K562 (cell line): ENCODE measurements at regions not wholly inside any gene's neighbourhood (a gene's known extent, or its start where the extent isn't known, plus 50 kb on each side); places are given as distances from the start of the nearest gene placed in this dataset.
A peak's percentile ranks its signal among the peaks of the same experiment; 100 is the strongest.

Experiments
- ATAC-seq: fragments of 200-7000 bp; cut with Tn5 transposase; 3 replicates; pipeline ENCODE4 v1.9.1; 2020; ENCODE audit warnings: moderate library complexity
- BruUV-seq: library from RNA; stranded (reverse); fragments of 400-500 nt; replicated peaks from 2 replicates; lab custom pipeline; 2021; lab: Mats Ljungman, UMichigan
- CTCF ChIA-PET: fragments of 300-600 bp; formaldehyde crosslinking; extraction: SDS; loops from one replicate; lab custom pipeline; 2021; ENCODE audit warnings: low intra/inter-chr PET ratio; lab: Yijun Ruan, JAX
- POLR2A ChIA-PET: fragments of 300-600, 350-650 bp; sonication (Branson Sonifier 250); formaldehyde crosslinking; extraction: SDS; loops from one replicate; lab custom pipeline; 2021; ENCODE audit warnings: antibody characterized with exemption, inconsistent platforms; lab: Yijun Ruan, JAX
- DNase-seq, 4 experiments: peaks; one replicate each; pipeline versions ENCODE4 v3.0.0 to v3.0.0-alpha.2; 2011 to 2018; ENCODE audit warnings: low spot score in 3 of 4, mixed read lengths in 3 of 4; ENCODE audit errors: extremely low read depth in 1 of 4
- FAIRE-seq: peaks from 2 replicates; lab custom pipeline; 2011; peaks lifted over from hg19 to GRCh38; lab: Jason Lieb, UNC
- H2AFZ ChIP-seq: 2 replicates; pipeline ENCODE4 v1.6.0; 2011; ENCODE audit warnings: low read depth, low read length, control low read depth, inconsistent platforms
- H3K27ac ChIP-seq: fragments of 200-600 bp; 3 replicates; pipeline ENCODE4 v1.8.0; 2011; ENCODE audit warnings: low read depth, mild to moderate bottlenecking, control low read depth, inconsistent platforms, low read length, moderate library complexity, mixed read lengths; ENCODE audit errors: extremely low read depth
- H3K27me3 ChIP-seq, 2 experiments: fragments of 300-600 bp in 1 of 2; 2 replicates in 1 of 2; 3 replicates in 1 of 2; pipeline versions ENCODE4 v1.6.0 to v1.8.0; 2011; ENCODE audit warnings: inconsistent platforms in 2 of 2, low read length in 2 of 2, mild to moderate bottlenecking in 1 of 2, mixed read lengths in 1 of 2, moderate library complexity in 1 of 2; ENCODE audit not compliant: control insufficient read depth in 2 of 2, insufficient read depth in 2 of 2
- H3K36me3 ChIP-seq: fragments of 300-600 bp; 3 replicates; pipeline ENCODE4 v1.8.0; 2011; ENCODE audit warnings: mild to moderate bottlenecking, low read length, inconsistent platforms; ENCODE audit not compliant: control insufficient read depth, insufficient read depth
- H3K4me1 ChIP-seq, 2 experiments: fragments of 200-600 bp in 1 of 2; replicated peaks in 1 of 2; 2 replicates in 1 of 2; 3 replicates in 1 of 2; pipeline versions ENCODE4 v1.5.1 to v1.8.0; 2011; ENCODE audit warnings: inconsistent platforms in 2 of 2, low read length in 2 of 2, mild to moderate bottlenecking in 1 of 2, mixed read lengths in 1 of 2, moderate library complexity in 1 of 2; ENCODE audit not compliant: control insufficient read depth in 2 of 2, insufficient read depth in 2 of 2
- H3K4me2 ChIP-seq: 2 replicates; pipeline ENCODE4 v1.6.1; 2011; ENCODE audit warnings: low read length, control low read depth, inconsistent platforms, mixed read lengths; ENCODE audit not compliant: insufficient read depth
- H3K4me3 ChIP-seq: fragments of 200-600 bp; sonication (generic), shearing (Covaris generic); 2 replicates; pipeline ENCODE4 v1.5.1; 2016; ENCODE audit warnings: control low read depth, inconsistent platforms
- H3K79me2 ChIP-seq: fragments of 200-600 bp; 3 replicates; pipeline ENCODE4 v1.8.0; 2011; ENCODE audit warnings: low read length, inconsistent platforms; ENCODE audit not compliant: control insufficient read depth, insufficient read depth
- H3K9ac ChIP-seq, 2 experiments: 2 replicates each; pipeline versions ENCODE4 v1.6.0 to v1.6.1; 2011; ENCODE audit warnings: low read depth in 2 of 2, low read length in 2 of 2, control low read depth in 1 of 2, inconsistent platforms in 1 of 2, mild to moderate bottlenecking in 1 of 2, mixed read lengths in 1 of 2; ENCODE audit not compliant: insufficient read depth in 1 of 2
- H3K9me1 ChIP-seq: one replicate; pipeline ENCODE4 v1.6.0; 2011; ENCODE audit warnings: inconsistent platforms, mild to moderate bottlenecking, low read length, moderate library complexity; ENCODE audit not compliant: control insufficient read depth, insufficient read depth
- H3K9me3 ChIP-seq: replicated peaks from 2 replicates; pipeline ENCODE4 v1.5.1; 2011; ENCODE audit warnings: low read depth, low read length, inconsistent platforms; ENCODE audit not compliant: control insufficient read depth, insufficient read depth
- H4K20me1 ChIP-seq: replicated peaks from 2 replicates; pipeline ENCODE4 v1.6.1; 2011; ENCODE audit warnings: low read length, inconsistent platforms, mixed read lengths; ENCODE audit not compliant: control insufficient read depth, insufficient read depth
- CBFA2T2 ChIP-seq: fragments of 450-650 bp; conservative IDR thresholded peaks from 2 replicates; pipeline ENCODE4 v1.6.1; 2017; ENCODE audit warnings: mild to moderate bottlenecking
- CBX5 ChIP-seq: IDR thresholded peaks from 2 replicates; pipeline ENCODE4 v1.6.1; 2014; ENCODE audit warnings: low read depth, borderline replicate concordance
- FOS ChIP-seq: IDR thresholded peaks from 3 replicates; pipeline ENCODE4 v1.6.1; 2011; ENCODE audit not compliant: insufficient read length; ENCODE audit errors: extremely low read depth
- ILF3 ChIP-seq: fragments of 450-650 bp; IDR thresholded peaks from 2 replicates; pipeline ENCODE4 v1.6.1; 2018; ENCODE audit warnings: antibody characterized with exemption, mild to moderate bottlenecking, moderate library complexity, borderline replicate concordance
- KAT2B ChIP-seq: IDR thresholded peaks from one replicate; pipeline ENCODE4 v1.6.1; 2012; ENCODE audit warnings: low read depth, mild to moderate bottlenecking, control low read depth, inconsistent platforms, low read length, moderate library complexity
- SRSF1 ChIP-seq: fragments of 200-400 bp; formaldehyde crosslinking; IDR thresholded peaks from 2 replicates; pipeline ENCODE4 v1.6.1; 2017; ENCODE audit warnings: mild to moderate bottlenecking, low read depth, low read length, moderate library complexity
- TSC22D4 ChIP-seq: fragments of 450-650 bp; IDR thresholded peaks from 2 replicates; pipeline ENCODE4 v1.6.1; 2016; ENCODE audit warnings: missing genetic modification characterization, missing biosample characterization, control low read depth
- ZNF175 ChIP-seq: fragments of 200-800 bp; sonication (Bioruptor generic); IDR thresholded peaks from 2 replicates; pipeline ENCODE4 v1.6.1; 2016; ENCODE audit warnings: low read depth, mild to moderate bottlenecking, missing genetic modification characterization, missing compliant biosample characterization
- ZNF23 ChIP-seq: fragments of 250-450 bp; sonication (Bioruptor Pico); IDR thresholded peaks from 2 replicates; pipeline ENCODE4 v1.4.0; 2020; ENCODE audit warnings: mild to moderate bottlenecking
- ZNF277 ChIP-seq: fragments of 250-450 bp; sonication (Bioruptor Pico); IDR thresholded peaks from 2 replicates; pipeline ENCODE4 v1.8.0; 2022; ENCODE audit warnings: inconsistent platforms, mild to moderate bottlenecking, moderate library complexity, borderline replicate concordance
- ZNF584 ChIP-seq: fragments of 200-800 bp; sonication (Bioruptor generic); IDR thresholded peaks from 2 replicates; pipeline ENCODE4 v1.6.1; 2016; ENCODE audit warnings: low read depth, mild to moderate bottlenecking, missing genetic modification characterization, missing compliant biosample characterization
- WGBS: fragments of 100-300 bp; shearing (Covaris generic); methylation state at CpG from one replicate; pipeline ENCODE4 v1.1.6; 2016; ENCODE audit warnings: low coverage, mixed read lengths; ENCODE audit not compliant: insufficient coverage; ENCODE audit errors: missing lambda C conversion rate; 5-methylcytosine and 5-hydroxymethylcytosine counted together
- in situ Hi-C: fragments of 300-500 bp; cut with MboI; formaldehyde crosslinking; loops from 4 replicates; pipeline ENCODE4 v1.15.0; 2018; ENCODE audit warnings: inconsistent platforms, mixed read lengths
- intact Hi-C: fragments of 100-400 bp; cut with micrococcal nuclease; formaldehyde crosslinking; loops from 2 replicates; pipeline ENCODE4 v1.14.2; 2022
- TF ChIP-seq, protein P1 (sequence below): fragments of 450-650 bp; formaldehyde crosslinking; IDR thresholded peaks from 2 replicates; pipeline ENCODE4 v1.4.0; 2020; ENCODE audit warnings: mild to moderate bottlenecking, moderate library complexity
- TF ChIP-seq, protein P2 (sequence below): fragments of 250-450 bp; sonication (Bioruptor Pico); IDR thresholded peaks from 2 replicates; pipeline ENCODE4 v1.5.0; 2022; ENCODE audit warnings: mild to moderate bottlenecking

DNA sequence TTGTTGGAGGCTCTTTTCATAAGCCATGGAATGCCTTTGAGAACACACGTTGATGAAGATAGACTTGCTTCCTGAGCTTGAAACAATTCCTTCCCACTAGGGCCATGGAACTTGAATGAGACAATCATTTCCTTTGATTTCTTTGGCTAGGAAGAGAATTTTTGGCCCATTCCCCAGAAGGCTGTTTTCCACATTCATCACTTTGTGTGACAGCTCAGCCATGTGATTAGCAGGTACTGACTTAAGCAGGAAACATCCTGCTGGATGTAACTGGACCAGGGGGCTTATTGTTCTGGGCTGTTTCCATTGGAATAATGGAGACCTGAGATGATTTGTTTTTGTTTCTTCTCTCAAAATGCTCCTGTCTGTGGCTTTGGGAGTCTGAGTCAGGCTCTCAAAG lies 469.8 kb upstream of the SEL1L start (continued):
- TF ChIP-seq KAT2B (no peak), TSC22D4 (no peak), ZNF175 (no peak)

- no TSS peak for BruUV-seq
- in situ Hi-C loops = no loop called here
- no peak overlapping the region for H3K4me3 ChIP-seq
- intact Hi-C loops = no loop called here
- DNase-seq (peak in 1 of 4 experiments; percentile 5), FAIRE-seq (no peak), ATAC-seq (no peak)
- H3K9me1 ChIP-seq = no peaks in the 10 kb centered on the region
- no peaks in the 10 kb centered on the region for H3K79me2 ChIP-seq
- no peak overlapping the region for H3K27ac ChIP-seq
- H3K36me3 ChIP-seq = no peaks in the 10 kb centered on the region
- no peaks in the 10 kb centered on the region; the same call in 1 of the 2 replicates for H3K9me3 ChIP-seq
- POLR2A ChIA-PET = no interaction called here
- WGBS = 0% methylated on average over 3 of the region's 3 CpGs
- H3K4me2 ChIP-seq = no peak overlapping the region
- H3K27me3 ChIP-seq = no peaks in the 10 kb centered on the region
- no peak overlapping the region for H3K9ac ChIP-seq
- CTCF ChIA-PET = no interaction called here
- no peaks in the 10 kb centered on the region for H4K20me1 ChIP-seq
- H3K4me1 ChIP-seq = no peaks in the 10 kb centered on the region
- TF ChIP-seq ZNF277 = no peak
- TF ChIP-seq ILF3 = no peak
- TF ChIP-seq FOS = no peak
- TF ChIP-seq CBFA2T2 = no peak
- TF ChIP-seq SRSF1 = no peak
- TF ChIP-seq ZNF584 (CRISPR knock-in tag) = no peak
- TF ChIP-seq, protein P1, sequence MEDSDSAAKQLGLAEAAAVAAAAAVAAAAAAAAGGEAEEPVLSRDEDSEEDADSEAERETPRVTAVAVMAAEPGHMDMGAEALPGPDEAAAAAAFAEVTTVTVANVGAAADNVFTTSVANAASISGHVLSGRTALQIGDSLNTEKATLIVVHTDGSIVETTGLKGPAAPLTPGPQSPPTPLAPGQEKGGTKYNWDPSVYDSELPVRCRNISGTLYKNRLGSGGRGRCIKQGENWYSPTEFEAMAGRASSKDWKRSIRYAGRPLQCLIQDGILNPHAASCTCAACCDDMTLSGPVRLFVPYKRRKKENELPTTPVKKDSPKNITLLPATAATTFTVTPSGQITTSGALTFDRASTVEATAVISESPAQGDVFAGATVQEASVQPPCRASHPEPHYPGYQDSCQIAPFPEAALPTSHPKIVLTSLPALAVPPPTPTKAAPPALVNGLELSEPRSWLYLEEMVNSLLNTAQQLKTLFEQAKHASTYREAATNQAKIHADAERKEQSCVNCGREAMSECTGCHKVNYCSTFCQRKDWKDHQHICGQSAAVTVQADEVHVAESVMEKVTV (CRISPR knock-in tag) = no peak
- no peak for TF ChIP-seq CBX5
- TF ChIP-seq, protein P2, sequence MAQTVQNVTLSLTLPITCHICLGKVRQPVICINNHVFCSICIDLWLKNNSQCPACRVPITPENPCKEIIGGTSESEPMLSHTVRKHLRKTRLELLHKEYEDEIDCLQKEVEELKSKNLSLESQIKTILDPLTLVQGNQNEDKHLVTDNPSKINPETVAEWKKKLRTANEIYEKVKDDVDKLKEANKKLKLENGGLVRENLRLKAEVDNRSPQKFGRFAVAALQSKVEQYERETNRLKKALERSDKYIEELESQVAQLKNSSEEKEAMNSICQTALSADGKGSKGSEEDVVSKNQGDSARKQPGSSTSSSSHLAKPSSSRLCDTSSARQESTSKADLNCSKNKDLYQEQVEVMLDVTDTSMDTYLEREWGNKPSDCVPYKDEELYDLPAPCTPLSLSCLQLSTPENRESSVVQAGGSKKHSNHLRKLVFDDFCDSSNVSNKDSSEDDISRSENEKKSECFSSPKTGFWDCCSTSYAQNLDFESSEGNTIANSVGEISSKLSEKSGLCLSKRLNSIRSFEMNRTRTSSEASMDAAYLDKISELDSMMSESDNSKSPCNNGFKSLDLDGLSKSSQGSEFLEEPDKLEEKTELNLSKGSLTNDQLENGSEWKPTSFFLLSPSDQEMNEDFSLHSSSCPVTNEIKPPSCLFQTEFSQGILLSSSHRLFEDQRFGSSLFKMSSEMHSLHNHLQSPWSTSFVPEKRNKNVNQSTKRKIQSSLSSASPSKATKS (CRISPR knock-in tag) = no peak
- no peak for TF ChIP-seq ZNF175
- TF ChIP-seq ZNF23 (CRISPR knock-in tag) = no peak
- H2AFZ ChIP-seq = no peak overlapping the region
Measured at GRCh38 chr14:82009076-82009475, 475.4 kb upstream of the SEL1L start.
